NCI-H1930 (cell line): ENCODE measurements at regions not wholly inside any gene's neighbourhood (a gene's known extent, or its start where the extent isn't known, plus 50 kb on each side); places are given as distances from the start of the nearest gene placed in this dataset.
"Not testable (repeated sequence)": the region's sequence is repeated elsewhere in the genome, so short reads cannot be mapped to it uniquely, and the experiment has no call there.

ENCODE experiments used
- DNase-seq, 2 experiments: peaks; one replicate each; lab custom pipeline; 2025; lab: John Stamatoyannopoulos, UW

DNA sequence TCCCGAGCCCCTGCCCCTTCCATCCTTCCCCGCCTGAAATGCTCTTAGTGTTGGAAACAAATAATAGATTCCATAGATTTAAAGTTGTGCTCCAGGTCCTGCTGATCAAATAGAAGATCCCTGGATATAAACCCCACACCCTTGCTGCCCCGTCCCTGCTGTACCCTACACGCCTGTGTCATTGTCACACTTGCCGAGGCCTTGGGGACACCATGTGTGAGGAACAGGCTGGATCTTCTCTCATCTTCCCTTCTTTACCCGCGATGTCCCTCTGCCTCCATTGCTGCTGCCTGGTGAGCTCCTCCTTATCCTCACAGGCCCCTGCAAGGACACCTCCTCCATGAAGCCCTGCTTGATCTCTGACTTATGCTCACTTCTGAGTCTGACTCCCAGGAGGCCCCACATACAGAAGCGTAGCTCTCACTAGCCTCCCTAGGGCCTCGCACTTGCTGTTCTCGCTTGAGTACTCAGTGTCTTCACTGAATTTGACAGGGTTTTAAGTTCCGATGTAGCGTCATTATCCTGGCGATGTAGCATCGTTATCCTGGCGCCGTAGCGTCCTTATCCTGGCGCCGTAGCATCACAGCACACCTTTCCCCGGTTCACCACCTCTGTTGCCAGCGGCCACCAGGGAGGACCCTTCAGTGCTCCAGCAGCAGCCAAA lies 221.9 kb downstream of the NDUFA10 start:
- no peak for DNase-seq

DNA sequence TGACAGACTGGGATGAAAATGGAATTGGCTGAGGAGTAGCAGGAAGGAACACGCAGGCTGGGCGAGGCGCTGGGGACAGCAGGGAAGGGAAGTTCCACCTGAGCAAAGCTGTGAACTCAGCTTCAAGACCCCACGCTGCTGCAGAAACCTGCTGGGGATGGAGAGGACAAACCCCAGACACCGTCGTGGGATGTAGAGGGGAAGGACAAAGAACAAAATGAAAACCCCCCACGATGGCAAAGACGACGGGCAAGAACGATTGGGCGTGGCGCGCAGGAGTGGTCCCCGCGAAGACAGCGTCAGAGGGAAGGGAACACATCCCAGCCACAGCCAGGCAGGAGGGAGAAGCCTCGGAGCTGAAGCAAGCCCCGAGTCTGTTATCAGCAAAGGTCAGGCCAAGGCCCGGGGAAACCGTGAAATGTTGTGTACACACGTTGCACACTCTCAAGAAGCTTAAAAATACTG lies 222.9 kb downstream of the NDUFA10 start:
- DNase-seq, result no peak

GRCh38 chr2:239801404-239802184 lies 223.5 kb downstream of the NDUFA10 start:
- no peak for DNase-seq

- DNase-seq, result no peak
Observed at GRCh38 chr2:239800785-239801386, 224.3 kb downstream of the NDUFA10 start.

- DNase-seq, result no peak
Observed at GRCh38 chr2:239797316-239797715, 227.8 kb downstream of the NDUFA10 start.

DNA sequence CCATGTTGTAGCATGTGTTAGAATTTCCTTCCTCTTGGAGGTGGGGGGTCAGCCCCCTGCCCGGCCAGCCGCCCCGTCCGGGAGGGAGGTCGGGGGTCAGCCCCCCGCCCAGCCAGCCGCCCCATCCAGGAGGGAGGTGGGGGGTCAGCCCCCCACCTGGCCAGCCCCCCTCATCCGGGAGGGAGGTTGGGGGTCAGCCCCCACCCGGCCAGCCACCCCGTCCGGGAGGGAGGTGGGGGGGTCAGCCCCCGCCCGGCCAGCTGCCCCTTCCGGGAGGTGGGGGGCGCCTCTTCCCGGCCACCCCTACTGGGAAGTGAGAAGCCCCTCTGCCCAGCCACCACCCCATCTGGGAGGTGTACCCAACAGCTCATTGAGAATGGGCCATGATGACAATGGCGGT lies 229.4 kb downstream of the NDUFA10 start:
- DNase-seq, result not testable (repeated sequence)

DNA sequence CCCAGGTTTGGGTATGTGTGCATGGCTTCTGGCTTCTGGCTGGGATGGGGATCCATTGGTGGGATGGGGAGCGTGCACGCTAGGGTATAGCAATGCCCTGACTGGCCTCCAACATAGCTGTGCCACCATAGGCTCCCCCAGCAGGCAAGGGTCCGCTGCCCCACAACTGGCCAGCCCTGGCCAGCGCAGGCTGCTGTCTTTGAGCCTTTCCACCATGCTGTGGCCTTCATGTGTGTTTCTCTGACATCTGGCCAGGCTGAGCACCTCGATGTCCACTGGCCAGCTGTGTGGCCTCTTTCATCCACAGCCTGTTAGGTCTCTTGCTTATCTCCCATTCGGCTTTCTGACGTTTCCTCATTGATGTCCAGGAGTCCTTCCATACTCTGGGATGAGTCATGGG lies 231.3 kb downstream of the NDUFA10 start:
- DNase-seq, result no peak

DNA sequence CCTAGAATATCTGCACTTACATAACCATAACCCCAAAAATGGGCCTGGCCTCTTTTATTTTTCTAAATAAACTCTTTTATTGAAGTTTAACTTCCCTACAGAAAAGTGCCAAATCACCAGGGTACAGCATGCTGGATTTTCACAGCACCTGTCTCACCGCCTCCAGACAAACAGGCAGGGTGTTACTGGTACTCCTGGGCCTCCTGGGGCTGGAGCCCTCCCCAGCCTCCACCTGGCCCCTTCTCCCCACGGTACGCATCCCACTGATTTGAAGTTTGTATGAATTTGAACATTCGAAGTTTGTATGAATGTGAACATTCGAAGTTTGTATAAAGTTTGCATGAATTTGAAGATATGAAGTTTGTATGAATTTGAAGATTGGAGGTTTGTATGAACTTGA lies 232.1 kb downstream of the NDUFA10 start:
- no peak for DNase-seq

- DNase-seq, result no peak
Observed at GRCh38 chr2:239792405-239793084, 232.6 kb downstream of the NDUFA10 start.

GRCh38 chr2:239791526-239792404 lies 233.4 kb downstream of the NDUFA10 start:
- no peak for DNase-seq

DNA sequence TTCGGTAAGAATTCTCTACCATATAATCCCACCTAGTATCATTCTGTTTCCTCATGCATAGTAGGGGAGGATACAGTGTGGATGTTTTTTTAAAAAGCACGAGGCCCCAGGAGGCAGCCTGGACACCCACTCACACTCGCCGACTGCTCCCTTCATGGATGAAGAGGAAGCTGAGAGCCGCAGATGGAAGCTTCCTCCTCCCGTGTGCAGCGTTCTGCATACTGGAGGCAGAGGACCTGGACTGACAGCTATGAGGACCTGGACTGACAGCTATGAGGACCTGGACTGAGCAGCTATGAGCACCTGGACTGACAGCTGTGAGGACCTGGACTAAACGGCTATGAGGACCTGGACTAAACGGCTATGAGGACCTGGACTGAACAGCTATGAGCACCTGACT lies 234.4 kb downstream of the NDUFA10 start:
- no peak for DNase-seq

GRCh38 chr2:239790313-239790712 lies 234.8 kb downstream of the NDUFA10 start:
- DNase-seq, result no peak

DNA sequence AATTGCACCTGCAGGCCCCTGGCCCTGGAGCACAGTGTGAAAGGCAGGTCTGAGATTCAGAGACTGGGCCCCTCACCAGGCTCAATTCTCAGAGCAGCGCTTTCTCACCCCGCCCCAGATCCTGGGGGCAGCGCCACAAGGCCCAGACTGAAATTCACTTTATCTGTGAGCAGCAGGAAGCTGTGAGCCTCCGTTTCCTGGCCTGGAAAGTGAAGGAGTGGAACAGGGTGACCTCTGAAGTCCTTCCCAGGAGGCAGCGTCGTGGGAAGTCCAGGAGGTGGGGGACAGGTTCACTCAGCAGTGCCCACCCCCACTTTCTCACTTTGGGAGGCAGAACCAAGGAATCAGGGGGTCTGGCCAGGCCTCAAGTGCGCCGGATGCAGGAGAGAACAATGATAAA lies 235.4 kb downstream of the NDUFA10 start:
- DNase-seq, result no peak

- no peak for DNase-seq
Observed at GRCh38 chr2:239788576-239789098, 236.5 kb downstream of the NDUFA10 start.

DNA sequence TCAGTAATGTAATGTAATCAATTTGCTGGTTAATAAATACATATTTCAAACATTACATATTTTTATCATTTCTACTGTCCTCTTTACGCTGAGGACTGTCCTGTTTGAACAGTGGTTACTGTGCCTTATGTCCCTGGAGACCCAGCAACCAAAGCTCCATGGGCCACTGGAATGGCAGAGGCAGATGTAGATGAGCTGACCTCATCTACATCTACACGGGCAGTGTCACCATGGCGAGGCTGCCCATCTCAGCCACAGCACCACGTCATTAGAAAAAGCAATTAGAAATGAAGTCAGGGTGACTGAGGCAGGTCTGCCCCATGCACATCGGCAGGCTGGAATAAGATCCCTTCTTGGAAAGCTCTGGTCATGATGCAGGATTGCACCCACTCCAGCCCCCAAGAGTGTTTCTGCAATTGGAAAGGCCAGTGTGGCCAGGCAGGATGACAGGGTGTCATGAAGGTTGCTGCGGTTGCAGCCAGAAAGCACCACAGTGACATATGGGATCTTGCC lies 237.5 kb downstream of the NDUFA10 start:
- DNase-seq, result no peak

GRCh38 chr2:239786791-239787190 lies 238.4 kb downstream of the NDUFA10 start:
- no peak for DNase-seq

- DNase-seq, result no peak
Observed at GRCh38 chr2:239781454-239781853, 243.7 kb downstream of the NDUFA10 start.

GRCh38 chr2:239780236-239780994 lies 244.7 kb downstream of the NDUFA10 start:
- DNase-seq, result no peak

- no peak for DNase-seq
Observed at GRCh38 chr2:239779584-239779983, 245.6 kb downstream of the NDUFA10 start.

GRCh38 chr2:239778861-239779558 lies 246.1 kb downstream of the NDUFA10 start:
- no peak for DNase-seq
